ENCODE measurements at regions not wholly inside any gene's neighbourhood (a gene's known extent, or its start where the extent isn't known, plus 50 kb on each side); places are given as distances from the start of the nearest gene placed in this dataset.
"Not testable (repeated sequence)": the region's sequence is repeated elsewhere in the genome, so short reads cannot be mapped to it uniquely, and the experiment has no call there.

GRCh38 chr4:131419147-131419546 lies 1729.9 kb upstream of the PCDH10 start:
- DNase-seq: no peak

- DNase-seq: no peak
These were observed 1722.9 kb upstream of the PCDH10 start for GRCh38 chr4:131426023-131426758.

DNA sequence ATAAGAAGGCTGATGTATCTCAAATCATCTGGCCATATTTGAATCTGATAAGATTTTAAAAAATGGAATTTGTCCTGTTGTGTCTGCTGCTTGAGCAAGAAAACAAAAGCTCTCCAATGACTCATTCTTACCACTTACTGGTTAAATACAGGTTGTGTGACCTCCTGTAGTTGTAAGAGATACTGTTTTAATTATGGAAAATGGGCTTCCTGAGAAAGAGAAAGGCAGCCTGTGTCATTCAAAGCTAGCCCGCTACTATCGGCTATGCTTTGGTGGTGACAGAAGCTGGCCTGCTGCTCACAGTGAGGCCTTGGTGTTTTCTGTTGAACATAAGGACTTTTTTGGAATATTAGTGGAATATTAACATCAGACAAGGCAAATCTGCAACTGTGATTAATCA lies 1722.1 kb upstream of the PCDH10 start:
- no peak for DNase-seq

- no peak for DNase-seq
These were observed 1718.8 kb upstream of the PCDH10 start for GRCh38 chr4:131430302-131430701.

DNA sequence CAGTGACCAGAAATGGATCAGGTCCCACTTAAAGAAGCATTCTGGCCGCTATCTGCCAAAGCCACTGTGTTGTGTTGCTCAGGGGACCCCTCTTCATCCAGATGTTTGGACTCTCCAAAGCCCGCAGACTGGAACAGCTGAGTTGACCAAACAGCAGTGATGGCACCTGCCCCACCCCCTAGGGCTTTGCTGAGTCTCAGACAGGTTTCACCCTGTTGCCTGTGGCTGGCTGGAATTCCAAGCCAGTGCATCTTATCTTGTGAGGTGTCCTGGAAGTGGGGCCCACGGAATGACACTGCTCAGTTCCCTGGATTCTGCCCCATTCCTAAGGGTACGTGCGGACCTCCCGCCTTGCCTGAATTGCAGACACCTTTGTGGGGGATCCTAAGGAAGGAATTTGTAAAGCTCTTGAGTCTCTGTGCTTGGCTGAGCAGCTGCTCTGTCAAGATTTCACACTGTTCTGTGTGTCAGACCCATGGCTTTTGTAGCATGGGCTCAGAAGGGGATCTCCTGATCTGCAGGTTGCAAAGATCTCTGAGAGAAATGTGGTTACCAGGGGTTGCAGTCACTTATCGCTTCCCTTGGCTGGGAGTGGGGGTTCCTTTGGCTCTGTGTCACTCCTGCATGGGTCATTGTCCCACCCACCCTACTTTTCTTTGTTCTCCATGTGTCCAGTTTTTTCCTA lies 1707.9 kb upstream of the PCDH10 start:
- no peak for DNase-seq

DNA sequence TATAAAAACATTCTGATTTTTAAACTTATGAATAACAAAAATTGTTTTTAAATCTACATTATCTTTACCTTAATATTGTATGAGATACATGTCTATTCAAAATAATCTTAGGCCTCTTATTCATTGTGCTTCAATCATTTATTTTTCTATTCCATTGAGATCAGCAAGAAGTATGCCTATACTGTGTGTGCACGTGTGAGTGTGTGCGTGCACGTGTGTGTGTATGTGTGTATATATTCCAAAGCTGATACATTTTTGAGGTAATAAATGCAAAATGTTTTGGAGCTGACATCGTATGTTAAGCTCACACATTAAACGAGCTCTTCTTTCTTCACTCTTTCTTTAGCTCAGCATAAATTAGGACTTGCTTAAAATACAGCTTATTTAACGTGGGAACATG lies 1701.2 kb upstream of the PCDH10 start:
- no peak for DNase-seq

- DNase-seq: no peak
These were observed 1698.4 kb upstream of the PCDH10 start for GRCh38 chr4:131450572-131451209.

DNA sequence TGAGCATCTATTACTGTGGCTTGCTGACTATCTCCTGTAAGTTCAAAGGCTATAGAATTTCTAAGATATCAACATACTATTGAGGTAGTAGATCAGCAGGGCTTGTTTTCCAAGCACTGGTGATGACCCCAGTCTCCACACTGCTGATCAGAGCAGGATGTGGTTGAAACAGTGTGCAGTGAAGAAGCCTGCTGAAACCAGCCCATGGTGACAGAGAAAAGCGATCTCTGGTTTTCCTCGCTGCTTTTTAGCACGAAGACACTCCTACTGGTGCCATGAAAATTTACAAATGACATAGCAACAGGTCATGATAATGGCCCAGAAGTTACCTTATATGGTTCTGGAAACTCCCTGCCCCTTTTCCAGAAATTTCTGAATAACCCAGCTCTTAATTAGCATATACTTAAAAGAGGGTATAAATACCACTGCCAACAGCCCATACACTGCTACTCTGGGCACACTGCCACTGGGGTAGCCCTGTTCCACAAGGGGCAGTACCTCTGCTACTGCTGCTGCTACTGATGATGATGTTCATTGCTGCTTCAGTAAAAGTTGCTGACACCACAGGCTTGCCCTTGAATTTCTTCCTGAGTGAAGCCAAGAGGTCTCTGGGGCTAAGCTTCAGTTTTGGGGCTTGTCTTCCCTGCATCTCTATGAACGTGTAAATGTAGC lies 1689.5 kb upstream of the PCDH10 start:
- DNase-seq: no peak

- no peak for DNase-seq
These were observed 1678.7 kb upstream of the PCDH10 start for GRCh38 chr4:131470360-131470759.

DNA sequence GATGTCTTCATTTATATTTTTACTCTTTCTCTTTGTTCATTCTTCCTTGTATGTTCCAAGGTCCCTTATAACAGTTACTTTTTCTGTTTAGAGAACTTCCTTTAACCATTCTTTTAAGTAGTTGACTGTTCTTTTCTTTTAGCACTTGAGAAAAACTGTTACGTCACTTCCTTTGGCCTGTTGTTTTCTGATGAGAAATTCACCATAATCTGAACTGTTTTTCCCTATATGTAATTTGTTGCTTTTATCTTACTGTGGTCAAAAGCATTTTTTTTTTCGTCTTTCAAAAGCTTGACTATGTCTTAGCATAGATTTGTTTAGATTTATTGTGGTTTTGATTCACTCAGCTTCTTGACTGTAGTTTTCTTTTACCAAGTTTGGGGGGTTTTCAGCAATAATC lies 1660.3 kb upstream of the PCDH10 start:
- DNase-seq: no peak

GRCh38 chr4:131496211-131496610 lies 1652.9 kb upstream of the PCDH10 start:
- not testable (repeated sequence) for DNase-seq

DNA sequence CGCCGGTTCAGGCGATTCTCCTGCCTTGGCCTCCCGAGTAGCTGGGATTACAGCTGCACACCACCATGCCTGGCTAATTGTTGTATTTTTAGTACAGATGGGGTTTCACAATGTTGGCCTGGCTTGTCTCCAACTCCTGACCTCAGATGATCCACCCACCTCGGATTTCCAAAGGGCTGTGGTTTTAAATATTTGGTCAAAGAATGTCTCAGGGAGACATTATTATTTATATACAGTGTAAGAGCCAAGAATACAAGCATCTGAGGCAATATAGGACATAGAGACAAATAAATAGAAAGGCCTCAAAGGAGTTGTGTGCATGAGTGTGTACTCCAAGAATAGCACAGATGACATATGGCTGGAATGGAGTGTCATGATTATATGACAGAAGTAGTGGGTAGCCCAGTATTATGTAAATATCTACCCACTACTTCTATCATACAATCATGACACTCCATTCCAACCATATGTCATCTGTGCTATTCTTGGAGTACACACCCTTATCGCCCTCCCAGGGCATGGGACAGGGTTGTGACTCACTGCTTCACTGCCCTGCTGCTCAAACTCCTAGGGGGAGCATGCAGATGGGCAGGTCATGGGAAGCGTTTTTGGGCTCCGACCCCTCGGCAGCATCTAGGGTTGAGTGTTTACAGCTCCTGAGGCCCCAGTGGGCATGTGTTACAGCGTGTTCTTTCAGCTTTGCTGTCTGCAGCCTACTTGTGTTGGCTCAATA lies 1649.8 kb upstream of the PCDH10 start:
- DNase-seq: no peak

GRCh38 chr4:131509521-131509920 lies 1639.6 kb upstream of the PCDH10 start:
- DNase-seq: no peak

DNA sequence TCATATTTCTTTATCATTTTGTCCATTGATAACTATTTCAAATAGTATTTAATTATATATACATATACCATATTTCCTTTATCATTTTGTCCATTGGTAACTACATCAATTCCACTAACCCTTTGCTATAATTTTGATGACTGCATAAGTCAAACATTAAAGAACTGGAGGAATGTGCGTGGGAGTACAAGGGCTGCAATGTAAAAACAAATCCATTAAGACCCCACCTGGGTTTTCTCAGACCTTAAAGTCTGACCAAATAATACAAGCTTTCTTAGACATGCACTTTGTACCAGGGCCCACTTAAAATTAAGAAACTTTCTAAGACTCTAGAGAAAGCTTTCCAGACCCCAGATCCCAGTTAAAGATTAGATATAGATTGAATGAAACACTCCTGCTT lies 1622.4 kb upstream of the PCDH10 start:
- DNase-seq: no peak

GRCh38 chr4:131531087-131531486 lies 1618.0 kb upstream of the PCDH10 start:
- DNase-seq: no peak

DNA sequence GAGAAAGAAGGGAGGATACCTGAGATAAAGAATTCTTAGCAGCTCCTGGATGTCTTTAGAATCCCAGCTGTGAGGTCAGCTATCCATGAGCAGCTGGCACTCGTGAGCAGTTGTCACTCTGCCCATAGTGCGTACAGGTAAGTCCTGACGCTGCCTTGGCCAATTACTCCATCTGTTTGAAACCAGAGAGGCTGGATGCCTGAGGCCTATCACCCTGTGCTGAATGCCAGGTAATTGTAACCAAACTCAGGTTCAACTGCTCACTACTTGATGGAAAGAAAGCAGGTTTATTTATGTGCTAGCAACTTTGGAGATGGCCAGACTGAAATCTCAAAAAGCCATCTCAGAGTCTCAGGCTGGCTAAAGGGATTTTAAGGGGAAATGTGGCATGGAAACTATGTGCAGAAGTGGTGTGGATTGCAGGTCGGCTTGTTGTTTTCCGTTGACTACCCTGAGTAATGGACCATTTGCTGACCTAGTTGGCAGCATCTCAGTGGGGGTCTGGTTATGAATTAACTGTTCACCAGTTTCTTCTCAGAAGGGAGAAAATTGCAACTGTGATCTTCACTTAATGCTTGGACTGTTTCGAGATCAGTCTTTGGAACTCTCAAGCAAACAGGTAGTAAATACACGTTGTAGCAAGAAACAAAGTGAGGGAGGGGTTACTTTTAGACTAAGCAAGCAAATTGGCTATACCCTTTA lies 1614.0 kb upstream of the PCDH10 start:
- DNase-seq: no peak

DNA sequence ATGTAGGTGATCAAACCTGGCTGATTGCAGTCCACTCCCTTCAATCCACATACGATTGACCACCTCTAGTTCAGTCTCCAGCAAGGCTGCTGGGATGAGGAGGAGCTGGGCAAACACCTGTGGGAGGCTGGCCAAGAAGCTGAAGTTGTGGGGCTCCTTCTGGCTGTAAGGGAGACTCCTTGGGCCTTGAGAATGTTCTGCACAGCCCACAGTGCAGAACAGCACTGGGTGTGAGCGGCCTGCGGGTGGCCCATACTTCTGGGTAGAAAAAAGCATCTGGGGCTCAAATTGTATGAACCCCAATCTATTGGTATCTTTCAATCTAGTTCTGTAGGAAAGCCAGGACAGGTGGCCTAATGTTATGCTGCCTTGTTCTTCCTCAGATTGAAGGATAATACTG lies 1608.8 kb upstream of the PCDH10 start:
- no peak for DNase-seq

- DNase-seq: no peak
These were observed 1601.5 kb upstream of the PCDH10 start for GRCh38 chr4:131547506-131547981.

DNA sequence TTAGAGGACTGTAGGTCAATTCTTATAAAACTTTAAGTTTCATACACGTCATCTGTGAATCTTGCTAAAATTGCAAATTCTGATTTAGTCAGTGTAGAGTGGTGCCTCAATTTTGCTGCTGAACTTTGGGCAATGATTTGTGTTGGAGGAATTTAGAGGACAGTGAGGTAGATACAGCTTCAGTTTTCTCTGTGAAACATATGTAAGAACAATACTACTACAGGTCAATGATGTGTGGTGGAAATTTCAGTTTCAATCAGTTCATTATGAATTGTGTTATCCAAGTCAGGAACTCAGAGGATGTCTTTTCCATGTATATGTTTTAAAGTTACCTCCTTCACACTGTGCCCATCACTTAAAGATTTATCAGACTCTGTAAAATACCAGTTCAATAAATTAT lies 1597.8 kb upstream of the PCDH10 start:
- no peak for DNase-seq

GRCh38 chr4:131566026-131566425 lies 1583.1 kb upstream of the PCDH10 start:
- no peak for DNase-seq

- no peak for DNase-seq
These were observed 1564.5 kb upstream of the PCDH10 start for GRCh38 chr4:131584587-131584986.

DNA sequence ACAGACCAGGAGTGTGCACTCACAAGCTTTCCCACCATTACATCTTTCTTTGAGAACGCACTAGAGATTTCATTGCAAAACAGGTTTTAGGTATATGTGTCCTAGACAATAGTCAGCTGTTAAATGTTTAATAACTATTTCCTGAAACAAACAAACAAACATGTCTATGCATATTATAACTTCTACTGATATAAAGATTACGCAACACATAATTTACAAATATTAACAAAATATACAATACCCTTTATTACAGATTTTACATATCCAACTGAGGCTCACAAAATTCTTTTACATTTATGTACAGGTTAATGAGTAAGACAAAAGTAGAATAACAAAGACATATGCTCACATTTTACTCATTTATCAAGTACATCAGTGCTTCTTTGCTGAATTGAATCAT lies 1554.0 kb upstream of the PCDH10 start:
- DNase-seq: no peak

Data from stimulated activated CD4-positive, alpha-beta T cell treated with anti-CD3 and anti-CD28 coated beads, Interleukin-2, amount 100 ng/mL, for 24 hours (primary cell).